H1 (cell line): ENCODE measurements at regions not wholly inside any gene's neighbourhood (a gene's known extent, or its start where the extent isn't known, plus 50 kb on each side); places are given as distances from the start of the nearest gene placed in this dataset.

Experiments used
- CEBPB ChIP-seq: IDR thresholded peaks from 2 replicates; pipeline ENCODE4 v1.6.1; 2012; ENCODE audit warnings: low read depth, low read length
- CTBP2 ChIP-seq: IDR thresholded peaks from 2 replicates; pipeline ENCODE4 v1.7.0; 2011; ENCODE audit warnings: borderline replicate concordance, mild to moderate bottlenecking, moderate library complexity, mixed read lengths, low read length; ENCODE audit not compliant: insufficient read depth, insufficient read length
- GABPA ChIP-seq: IDR thresholded peaks from 2 replicates; pipeline ENCODE4 v1.6.1; 2011; ENCODE audit warnings: mild to moderate bottlenecking, low read length, moderate library complexity, borderline replicate concordance; ENCODE audit not compliant: insufficient read depth

- no peak for TF ChIP-seq CTBP2
- no peak for TF ChIP-seq GABPA
- TF ChIP-seq CEBPB = no peak
These were observed 55.1 kb upstream of the ZNF608 start (continued) for GRCh38 chr5:124801551-124801950.
